ENCODE measurements at regions not wholly inside any gene's neighbourhood (a gene's known extent, or its start where the extent isn't known, plus 50 kb on each side); places are given as distances from the start of the nearest gene placed in this dataset.

GRCh38 chr13:109397285-109397684, 389.1 kb downstream of the IRS2 start:
- Histone ChIP-seq H3K27ac (ENCODE audit: low read depth in 1 of 2, low read length in 2 of 2) (peak overlapping the region in 1 of 2 donors; percentile 63), H3K4me2 (replicated peaks; ENCODE audit: extremely low read depth, low read length, poor library complexity, severe bottlenecking) (no peak overlapping the region), H2AFZ (ENCODE audit: insufficient read depth, low read depth, low read length, poor library complexity, severe bottlenecking) (no peak overlapping the region), H3K9ac (ENCODE audit: insufficient read depth, low read length, poor library complexity, severe bottlenecking) (no peak overlapping the region), H3K9me3 (replicated peaks in 1 of 2; ENCODE audit: control insufficient read depth in 1 of 2, insufficient read depth in 1 of 2, low read length in 2 of 2) (peaks cover 5 to 6% of the 10 kb centered on the region in 2 donors), H3K4me3 (replicated peaks in 1 of 3; ENCODE audit: low read depth in 2 of 3, low read length in 3 of 3) (peak overlapping the region in 1 of 3 experiments; percentile 26), H4K20me1 (ENCODE audit: insufficient read depth, low read length) (no peaks in the 10 kb centered on the region), H3K4me1 (ENCODE audit: control insufficient read depth in 1 of 2, insufficient read depth in 2 of 2, low read length in 2 of 2) (peaks cover 57 to 63% of the 10 kb centered on the region in 2 donors), H3K27me3 (ENCODE audit: control insufficient read depth in 2 of 2, insufficient read depth in 2 of 2, low read length in 2 of 2) (no peaks in the 10 kb centered on the region), H3K36me3 (replicated peaks in 1 of 2; ENCODE audit: control insufficient read depth in 1 of 2, insufficient read depth in 2 of 2, low read length in 2 of 2) (no peaks in the 10 kb centered on the region), H3K79me2 (ENCODE audit: insufficient read depth, low read length) (no peaks in the 10 kb centered on the region)
- peaks cover 5 to 13% (median 7%) of the 10 kb centered on the region in 7 donors for H3K9me3 Mint-ChIP-seq
- H3K27me3 Mint-ChIP-seq (ENCODE audit: low read depth in 3 of 3): peaks cover 0 to 2% (median 1%) of the 10 kb centered on the region in 3 donors
- H3K4me1 Mint-ChIP-seq: peaks cover 81% of the 10 kb centered on the region
- peaks cover 0 to 5% of the 10 kb centered on the region in 2 donors for H3K36me3 Mint-ChIP-seq
- WGBS (ENCODE audit: insufficient coverage): 86% methylated on average over 1 of the region's 3 CpGs
- no peak for TF ChIP-seq CTCF (IDR thresholded peaks at IDR 0.05)
- H3K27ac Mint-ChIP-seq: peak overlapping the region in 6 of 7 donors; percentile 71 to 85 (median 78)
- DNase-seq: peak in 2 of 3 donors; percentile 14 to 31
- H3K4me3 Mint-ChIP-seq: no peak overlapping the region
- intact Hi-C loops (cut with micrococcal nuclease): no loop called here

- H3K9ac ChIP-seq (ENCODE audit: insufficient read depth, low read length, poor library complexity, severe bottlenecking): no peak overlapping the region
- WGBS (ENCODE audit: insufficient coverage): 80% methylated on average over 1 of the region's 9 CpGs
- Mint-ChIP-seq H3K4me1 (peaks cover 83% of the 10 kb centered on the region), H3K9me3 (peaks cover 5 to 16% (median 9%) of the 10 kb centered on the region in 7 donors), H3K27ac (peak overlapping the region in 4 of 7 donors; percentile 32 to 52 (median 42)), H3K36me3 (peaks cover 2 to 5% of the 10 kb centered on the region in 2 donors), H3K27me3 (ENCODE audit: low read depth in 3 of 3) (peaks cover 0 to 2% (median 1%) of the 10 kb centered on the region in 3 donors), H3K4me3 (no peak overlapping the region)
- no peak overlapping the region for H3K4me3 ChIP-seq (replicated peaks in 1 of 3; ENCODE audit: low read depth in 2 of 3, low read length in 3 of 3)
- peak overlapping the region in 1 of 2 donors; percentile 17 for H3K27ac ChIP-seq (ENCODE audit: low read depth in 1 of 2, low read length in 2 of 2)
- intact Hi-C loops (cut with micrococcal nuclease): no loop called here
- H3K9me3 ChIP-seq (replicated peaks in 1 of 2; ENCODE audit: control insufficient read depth in 1 of 2, insufficient read depth in 1 of 2, low read length in 2 of 2): peaks cover 5 to 8% of the 10 kb centered on the region in 2 donors
- no peak overlapping the region for H2AFZ ChIP-seq (ENCODE audit: insufficient read depth, low read depth, low read length, poor library complexity, severe bottlenecking)
- H3K79me2 ChIP-seq (ENCODE audit: insufficient read depth, low read length): no peaks in the 10 kb centered on the region
- H3K4me1 ChIP-seq (ENCODE audit: control insufficient read depth in 1 of 2, insufficient read depth in 2 of 2, low read length in 2 of 2): peaks cover 55 to 57% of the 10 kb centered on the region in 2 donors
- no peaks in the 10 kb centered on the region for H3K27me3 ChIP-seq (ENCODE audit: control insufficient read depth in 2 of 2, insufficient read depth in 2 of 2, low read length in 2 of 2)
- no peak overlapping the region for H3K4me2 ChIP-seq (replicated peaks; ENCODE audit: extremely low read depth, low read length, poor library complexity, severe bottlenecking)
- DNase-seq: no peak
- TF ChIP-seq CTCF (IDR thresholded peaks at IDR 0.05): no peak
- H3K36me3 ChIP-seq (replicated peaks in 1 of 2; ENCODE audit: control insufficient read depth in 1 of 2, insufficient read depth in 2 of 2, low read length in 2 of 2): no peaks in the 10 kb centered on the region
- H4K20me1 ChIP-seq (ENCODE audit: insufficient read depth, low read length): no peaks in the 10 kb centered on the region
Measured at GRCh38 chr13:109396266-109396665, 390.1 kb downstream of the IRS2 start.

All from CD14-positive monocyte (primary cell).